DND-41 (cell line): ENCODE measurements at regions not wholly inside any gene's neighbourhood (a gene's known extent, or its start where the extent isn't known, plus 50 kb on each side); places are given as distances from the start of the nearest gene placed in this dataset.

ENCODE experiments used
- EZH2 ChIP-seq: IDR thresholded peaks from 3 replicates; pipeline ENCODE4 v1.6.1; 2012; ENCODE audit warnings: borderline replicate concordance, low read depth, mild to moderate bottlenecking, moderate library complexity, low read length, inconsistent platforms; ENCODE audit not compliant: severe bottlenecking
- TF ChIP-seq, protein P1 (sequence below): IDR thresholded peaks from 2 replicates; pipeline ENCODE4 v1.5.1; 2012; ENCODE audit warnings: borderline replicate concordance, low read length, moderate library complexity, mild to moderate bottlenecking; ENCODE audit not compliant: poor library complexity, severe bottlenecking; ENCODE audit errors: extremely low read depth

DNA sequence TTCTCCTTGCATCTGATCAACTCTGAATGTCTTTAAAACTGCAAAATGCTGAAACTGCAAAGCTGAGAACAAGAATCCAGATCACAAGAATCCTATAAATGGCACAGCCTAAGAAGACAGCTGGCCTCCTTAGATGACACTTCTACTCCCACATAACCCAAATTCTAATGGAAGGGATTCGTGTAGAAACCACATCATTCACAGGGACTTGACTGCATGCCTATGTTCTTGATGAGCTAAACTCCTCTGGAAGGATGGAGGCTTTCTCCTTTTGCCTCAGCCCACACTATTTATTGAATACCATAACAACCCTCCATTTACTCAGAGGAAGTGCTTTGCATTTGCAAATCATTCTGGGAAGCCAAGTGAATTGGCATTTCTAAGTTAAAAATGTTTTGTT is 252.5 kb upstream of the VWC2 start:
- TF ChIP-seq, protein P1, sequence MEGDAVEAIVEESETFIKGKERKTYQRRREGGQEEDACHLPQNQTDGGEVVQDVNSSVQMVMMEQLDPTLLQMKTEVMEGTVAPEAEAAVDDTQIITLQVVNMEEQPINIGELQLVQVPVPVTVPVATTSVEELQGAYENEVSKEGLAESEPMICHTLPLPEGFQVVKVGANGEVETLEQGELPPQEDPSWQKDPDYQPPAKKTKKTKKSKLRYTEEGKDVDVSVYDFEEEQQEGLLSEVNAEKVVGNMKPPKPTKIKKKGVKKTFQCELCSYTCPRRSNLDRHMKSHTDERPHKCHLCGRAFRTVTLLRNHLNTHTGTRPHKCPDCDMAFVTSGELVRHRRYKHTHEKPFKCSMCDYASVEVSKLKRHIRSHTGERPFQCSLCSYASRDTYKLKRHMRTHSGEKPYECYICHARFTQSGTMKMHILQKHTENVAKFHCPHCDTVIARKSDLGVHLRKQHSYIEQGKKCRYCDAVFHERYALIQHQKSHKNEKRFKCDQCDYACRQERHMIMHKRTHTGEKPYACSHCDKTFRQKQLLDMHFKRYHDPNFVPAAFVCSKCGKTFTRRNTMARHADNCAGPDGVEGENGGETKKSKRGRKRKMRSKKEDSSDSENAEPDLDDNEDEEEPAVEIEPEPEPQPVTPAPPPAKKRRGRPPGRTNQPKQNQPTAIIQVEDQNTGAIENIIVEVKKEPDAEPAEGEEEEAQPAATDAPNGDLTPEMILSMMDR, result no peak
- no peak for TF ChIP-seq EZH2
